ENCODE measurements at regions not wholly inside any gene's neighbourhood (a gene's known extent, or its start where the extent isn't known, plus 50 kb on each side); places are given as distances from the start of the nearest gene placed in this dataset.

- DNase-seq (ENCODE audit: low spot score) = no peak
- no peaks in the 10 kb centered on the region for H3K4me1 ChIP-seq (ENCODE audit: control insufficient read depth in 4 of 4, insufficient read depth in 4 of 4, low read length in 3 of 4)
- TF ChIP-seq RXRA (IDR thresholded peaks at IDR 0.05) = no peak
- TF ChIP-seq HNF4A (conservative IDR thresholded peaks at IDR 0.05) = no peak
- no peak for TF ChIP-seq FOXA1 (IDR thresholded peaks at IDR 0.05)
- TF ChIP-seq SP1 (IDR thresholded peaks at IDR 0.05) = no peak
- TF ChIP-seq MAX (IDR thresholded peaks at IDR 0.05) = no peak
- TF ChIP-seq GABPA (IDR thresholded peaks at IDR 0.05 in 1 of 2, conservative IDR thresholded peaks at IDR 0.05 in 1 of 2) = no peak
- no peak for TF ChIP-seq HNF4G (IDR thresholded peaks at IDR 0.05)
- TF ChIP-seq ZBTB33 (IDR thresholded peaks at IDR 0.05) = no peak
- no peak for TF ChIP-seq YY1 (IDR thresholded peaks at IDR 0.05)
- TF ChIP-seq FOXA2 (IDR thresholded peaks at IDR 0.05) = no peak
- peaks cover 0 to 3% (median 0%) of the 10 kb centered on the region in 4 donors for H3K9me3 ChIP-seq (ENCODE audit: control insufficient read depth in 4 of 4, low read length in 3 of 4)
- no peaks in the 10 kb centered on the region for H3K36me3 ChIP-seq (ENCODE audit: control insufficient read depth in 4 of 4, insufficient read depth in 3 of 4, low read depth in 1 of 4, low read length in 3 of 4)
- no peak overlapping the region for H3K27ac ChIP-seq (ENCODE audit: low read depth in 1 of 2, low read length in 2 of 2)
- no peak overlapping the region for H3K4me3 ChIP-seq (ENCODE audit: low read depth in 1 of 3, low read length in 3 of 3)
- H3K27me3 ChIP-seq (ENCODE audit: control insufficient read depth in 4 of 4, insufficient read depth in 4 of 4, low read length in 3 of 4) = peaks cover 0 to 3% (median 0%) of the 10 kb centered on the region in 4 donors
- no peak overlapping the region for H3K9ac ChIP-seq (ENCODE audit: low read depth in 1 of 2, low read length in 2 of 2)
Observed at GRCh38 chr11:92424281-92424680, 199.7 kb downstream of the FAT3 start.

- no peak for DNase-seq (ENCODE audit: low spot score)
- TF ChIP-seq CTCF (IDR thresholded peaks at IDR 0.05; ENCODE audit: low read depth, low read length, missing input control) (no peak), FOXA2 (IDR thresholded peaks at IDR 0.05) (no peak), ZBTB33 (IDR thresholded peaks at IDR 0.05) (no peak), TAF1 (conservative IDR thresholded peaks at IDR 0.05) (no peak), RAD21 (IDR thresholded peaks at IDR 0.05) (no peak), HNF4G (IDR thresholded peaks at IDR 0.05) (no peak), YY1 (IDR thresholded peaks at IDR 0.05) (no peak), MAX (IDR thresholded peaks at IDR 0.05) (no peak), HNF4A (conservative IDR thresholded peaks at IDR 0.05) (no peak), EGR1 (IDR thresholded peaks at IDR 0.05; ENCODE audit: low read depth in 2 of 2) (no peak), ATF3 (IDR thresholded peaks at IDR 0.05) (no peak), RXRA (IDR thresholded peaks at IDR 0.05) (no peak), JUND (IDR thresholded peaks at IDR 0.05) (no peak), GABPA (IDR thresholded peaks at IDR 0.05 in 1 of 2, conservative IDR thresholded peaks at IDR 0.05 in 1 of 2) (no peak), FOXA1 (IDR thresholded peaks at IDR 0.05) (no peak), NR2F2 (IDR thresholded peaks at IDR 0.05) (no peak), REST (IDR thresholded peaks at IDR 0.05) (no peak), SP1 (IDR thresholded peaks at IDR 0.05) (no peak)
- Histone ChIP-seq H3K9ac (ENCODE audit: low read depth in 1 of 2, low read length in 2 of 2) (no peak overlapping the region), H3K27ac (ENCODE audit: low read depth in 1 of 2, low read length in 2 of 2) (no peak overlapping the region), H3K9me3 (ENCODE audit: control insufficient read depth in 4 of 4, low read length in 3 of 4) (peaks cover 0 to 3% (median 0%) of the 10 kb centered on the region in 4 donors), H3K4me3 (ENCODE audit: low read depth in 1 of 3, low read length in 3 of 3) (no peak overlapping the region), H3K27me3 (ENCODE audit: control insufficient read depth in 4 of 4, insufficient read depth in 4 of 4, low read length in 3 of 4) (peaks cover 0 to 3% (median 0%) of the 10 kb centered on the region in 4 donors), H3K36me3 (ENCODE audit: control insufficient read depth in 4 of 4, insufficient read depth in 3 of 4, low read depth in 1 of 4, low read length in 3 of 4) (no peaks in the 10 kb centered on the region), H3K4me1 (ENCODE audit: control insufficient read depth in 4 of 4, insufficient read depth in 4 of 4, low read length in 3 of 4) (no peaks in the 10 kb centered on the region)
- WGBS = 76% methylated on average over 6 of the region's 6 CpGs
Observed at GRCh38 chr11:92425127-92425526, 200.5 kb downstream of the FAT3 start.

Data from liver (tissue), 8 donors.